ENCODE measurements at regions not wholly inside any gene's neighbourhood (a gene's known extent, or its start where the extent isn't known, plus 50 kb on each side); places are given as distances from the start of the nearest gene placed in this dataset.

GRCh38 chr6:109295774-109296156 is 86.5 kb downstream of the CD164 start:
- H3K27ac ChIP-seq (ENCODE audit: low read depth, low read length, severe bottlenecking): no peak overlapping the region
- 100% methylated on average over 1 of the region's 3 CpGs for WGBS, 2 experiments (ENCODE audit: insufficient coverage in 2 of 2)
- no peaks in the 10 kb centered on the region for H3K36me3 ChIP-seq (ENCODE audit: control insufficient read depth, insufficient read depth, low read length)
- peaks cover 37% of the 10 kb centered on the region for H3K4me1 ChIP-seq (ENCODE audit: control insufficient read depth, insufficient read depth, low read length, poor library complexity, severe bottlenecking)
- no peak overlapping the region for H3K4me3 ChIP-seq (ENCODE audit: extremely low read depth, insufficient read depth, low read length, poor library complexity, severe bottlenecking)
- no peaks in the 10 kb centered on the region for H3K9me3 ChIP-seq (ENCODE audit: control insufficient read depth, low read length)

GRCh38 chr6:109295109-109295773 is 87.0 kb downstream of the CD164 start:
- Histone ChIP-seq H3K4me1 (ENCODE audit: control insufficient read depth, insufficient read depth, low read length, poor library complexity, severe bottlenecking) (peaks cover 34% of the 10 kb centered on the region), H3K36me3 (ENCODE audit: control insufficient read depth, insufficient read depth, low read length) (no peaks in the 10 kb centered on the region), H3K4me3 (ENCODE audit: extremely low read depth, insufficient read depth, low read length, poor library complexity, severe bottlenecking) (no peak overlapping the region), H3K9me3 (ENCODE audit: control insufficient read depth, low read length) (no peaks in the 10 kb centered on the region), H3K27ac (ENCODE audit: low read depth, low read length, severe bottlenecking) (no peak overlapping the region)
- 94 to 97% methylated on average over 3 of the region's 5 CpGs for WGBS, 2 experiments (ENCODE audit: insufficient coverage in 2 of 2)

- no peaks in the 10 kb centered on the region for H3K9me3 ChIP-seq (ENCODE audit: control insufficient read depth, low read length)
- no peaks in the 10 kb centered on the region for H3K36me3 ChIP-seq (ENCODE audit: control insufficient read depth, insufficient read depth, low read length)
- WGBS, 2 experiments (ENCODE audit: insufficient coverage in 2 of 2): 100% methylated on average over 1 of the region's 2 CpGs; no CpG with 5 or more reads in 1 of the 2 experiments
- H3K27ac ChIP-seq (ENCODE audit: low read depth, low read length, severe bottlenecking): no peak overlapping the region
- no peak overlapping the region for H3K4me3 ChIP-seq (ENCODE audit: extremely low read depth, insufficient read depth, low read length, poor library complexity, severe bottlenecking)
- peaks cover 27% of the 10 kb centered on the region for H3K4me1 ChIP-seq (ENCODE audit: control insufficient read depth, insufficient read depth, low read length, poor library complexity, severe bottlenecking)
Observed at GRCh38 chr6:109292983-109293586, 89.2 kb downstream of the CD164 start.

- H3K9me3 ChIP-seq (ENCODE audit: control insufficient read depth, low read length): no peaks in the 10 kb centered on the region
- no peak overlapping the region for H3K27ac ChIP-seq (ENCODE audit: low read depth, low read length, severe bottlenecking)
- H3K4me3 ChIP-seq (ENCODE audit: extremely low read depth, insufficient read depth, low read length, poor library complexity, severe bottlenecking): no peak overlapping the region
- H3K36me3 ChIP-seq (ENCODE audit: control insufficient read depth, insufficient read depth, low read length): no peaks in the 10 kb centered on the region
- peaks cover 21% of the 10 kb centered on the region for H3K4me1 ChIP-seq (ENCODE audit: control insufficient read depth, insufficient read depth, low read length, poor library complexity, severe bottlenecking)
- WGBS, 2 experiments (ENCODE audit: insufficient coverage in 2 of 2): 84 to 87% methylated on average over 2 of the region's 2 CpGs
Observed at GRCh38 chr6:109292420-109292819, 89.8 kb downstream of the CD164 start.

GRCh38 chr6:109291902-109292301 is 90.4 kb downstream of the CD164 start:
- Histone ChIP-seq H3K4me3 (ENCODE audit: extremely low read depth, insufficient read depth, low read length, poor library complexity, severe bottlenecking) (no peak overlapping the region), H3K36me3 (ENCODE audit: control insufficient read depth, insufficient read depth, low read length) (no peaks in the 10 kb centered on the region), H3K27ac (ENCODE audit: low read depth, low read length, severe bottlenecking) (no peak overlapping the region), H3K9me3 (ENCODE audit: control insufficient read depth, low read length) (no peaks in the 10 kb centered on the region), H3K4me1 (ENCODE audit: control insufficient read depth, insufficient read depth, low read length, poor library complexity, severe bottlenecking) (peaks cover 15% of the 10 kb centered on the region)
- 70 to 76% methylated on average over 2 of the region's 2 CpGs for WGBS, 2 experiments (ENCODE audit: insufficient coverage in 2 of 2)

GRCh38 chr6:109290143-109290931 is 91.9 kb downstream of the CD164 start:
- no peaks in the 10 kb centered on the region for H3K9me3 ChIP-seq (ENCODE audit: control insufficient read depth, low read length)
- H3K27ac ChIP-seq (ENCODE audit: low read depth, low read length, severe bottlenecking): no peak overlapping the region
- peaks cover 7% of the 10 kb centered on the region for H3K4me1 ChIP-seq (ENCODE audit: control insufficient read depth, insufficient read depth, low read length, poor library complexity, severe bottlenecking)
- H3K4me3 ChIP-seq (ENCODE audit: extremely low read depth, insufficient read depth, low read length, poor library complexity, severe bottlenecking): no peak overlapping the region
- WGBS, 2 experiments (ENCODE audit: insufficient coverage in 2 of 2): 95 to 97% methylated on average over 46 to 53 of the region's 56 CpGs
- H3K36me3 ChIP-seq (ENCODE audit: control insufficient read depth, insufficient read depth, low read length): no peaks in the 10 kb centered on the region

GRCh38 chr6:109285366-109285765 is 96.9 kb downstream of the CD164 start:
- no peak overlapping the region for H3K4me3 ChIP-seq (ENCODE audit: extremely low read depth, insufficient read depth, low read length, poor library complexity, severe bottlenecking)
- H3K9me3 ChIP-seq (ENCODE audit: control insufficient read depth, low read length): no peaks in the 10 kb centered on the region
- 80 to 82% methylated on average over 1 to 3 of the region's 3 CpGs for WGBS, 2 experiments (ENCODE audit: insufficient coverage in 2 of 2)
- no peaks in the 10 kb centered on the region for H3K36me3 ChIP-seq (ENCODE audit: control insufficient read depth, insufficient read depth, low read length)
- no peaks in the 10 kb centered on the region for H3K4me1 ChIP-seq (ENCODE audit: control insufficient read depth, insufficient read depth, low read length, poor library complexity, severe bottlenecking)
- no peak overlapping the region for H3K27ac ChIP-seq (ENCODE audit: low read depth, low read length, severe bottlenecking)

GRCh38 chr6:109284675-109285074 is 97.6 kb downstream of the CD164 start:
- H3K36me3 ChIP-seq (ENCODE audit: control insufficient read depth, insufficient read depth, low read length): no peaks in the 10 kb centered on the region
- 63 to 92% methylated on average over 1 to 2 of the region's 2 CpGs for WGBS, 2 experiments (ENCODE audit: insufficient coverage in 2 of 2)
- no peaks in the 10 kb centered on the region for H3K9me3 ChIP-seq (ENCODE audit: control insufficient read depth, low read length)
- no peaks in the 10 kb centered on the region for H3K4me1 ChIP-seq (ENCODE audit: control insufficient read depth, insufficient read depth, low read length, poor library complexity, severe bottlenecking)
- no peak overlapping the region for H3K27ac ChIP-seq (ENCODE audit: low read depth, low read length, severe bottlenecking)
- H3K4me3 ChIP-seq (ENCODE audit: extremely low read depth, insufficient read depth, low read length, poor library complexity, severe bottlenecking): no peak overlapping the region

GRCh38 chr6:109282756-109283155 is 99.5 kb downstream of the CD164 start:
- Histone ChIP-seq H3K4me1 (ENCODE audit: control insufficient read depth, insufficient read depth, low read length, poor library complexity, severe bottlenecking) (no peaks in the 10 kb centered on the region), H3K27ac (ENCODE audit: low read depth, low read length, severe bottlenecking) (no peak overlapping the region), H3K4me3 (ENCODE audit: extremely low read depth, insufficient read depth, low read length, poor library complexity, severe bottlenecking) (no peak overlapping the region), H3K9me3 (ENCODE audit: control insufficient read depth, low read length) (no peaks in the 10 kb centered on the region), H3K36me3 (ENCODE audit: control insufficient read depth, insufficient read depth, low read length) (no peaks in the 10 kb centered on the region)
- WGBS, 2 experiments (ENCODE audit: insufficient coverage in 2 of 2): 86% methylated on average over 1 of the region's 2 CpGs; no CpG with 5 or more reads in 1 of the 2 experiments

GRCh38 chr6:109279628-109280027 is 102.6 kb downstream of the CD164 start:
- H3K9me3 ChIP-seq (ENCODE audit: control insufficient read depth, low read length): no peaks in the 10 kb centered on the region
- 100% methylated on average over 1 of the region's 1 CpG; no CpG with 5 or more reads in 1 of the 2 experiments for WGBS, 2 experiments (ENCODE audit: insufficient coverage in 2 of 2)

More at GRCh38 chr6:109279628-109280027, 102.6 kb downstream of the CD164 start:
- no peak overlapping the region for H3K27ac ChIP-seq (ENCODE audit: low read depth, low read length, severe bottlenecking)
- no peaks in the 10 kb centered on the region for H3K4me1 ChIP-seq (ENCODE audit: control insufficient read depth, insufficient read depth, low read length, poor library complexity, severe bottlenecking)
- H3K36me3 ChIP-seq (ENCODE audit: control insufficient read depth, insufficient read depth, low read length): no peaks in the 10 kb centered on the region
- H3K4me3 ChIP-seq (ENCODE audit: extremely low read depth, insufficient read depth, low read length, poor library complexity, severe bottlenecking): no peak overlapping the region

Measured in mesodermal cell (in vitro differentiated cells).